ENCODE measurements at regions not wholly inside any gene's neighbourhood (a gene's known extent, or its start where the extent isn't known, plus 50 kb on each side); places are given as distances from the start of the nearest gene placed in this dataset.

- TF ChIP-seq CTCF (IDR thresholded peaks at IDR 0.05; ENCODE audit: insufficient read depth, low read depth, low read length): no peak
- H3K4me3 ChIP-seq (ENCODE audit: low read depth, low read length): no peak overlapping the region
- DNase-seq (ENCODE audit: low read depth): no peak
Measured at GRCh38 chr1:58084266-58084665, 462.3 kb downstream of the OMA1 start.

- no peak for DNase-seq (ENCODE audit: low read depth)
- H3K4me3 ChIP-seq (ENCODE audit: low read depth, low read length): no peak overlapping the region
- TF ChIP-seq CTCF (IDR thresholded peaks at IDR 0.05; ENCODE audit: insufficient read depth, low read depth, low read length): no peak
Measured at GRCh38 chr1:58082596-58082995, 463.9 kb downstream of the OMA1 start.

- H3K4me3 ChIP-seq (ENCODE audit: low read depth, low read length): no peak overlapping the region
- no peak for DNase-seq (ENCODE audit: low read depth)
- TF ChIP-seq CTCF (IDR thresholded peaks at IDR 0.05; ENCODE audit: insufficient read depth, low read depth, low read length): no peak
Measured at GRCh38 chr1:58076258-58076657, 470.3 kb downstream of the OMA1 start.

- no peak overlapping the region for H3K4me3 ChIP-seq (ENCODE audit: low read depth, low read length)
- no peak for TF ChIP-seq CTCF (IDR thresholded peaks at IDR 0.05; ENCODE audit: insufficient read depth, low read depth, low read length)
- DNase-seq (ENCODE audit: low read depth): no peak
Measured at GRCh38 chr1:58075188-58075578, 471.3 kb downstream of the OMA1 start.

- no peak for DNase-seq (ENCODE audit: low read depth)
- H3K4me3 ChIP-seq (ENCODE audit: low read depth, low read length): no peak overlapping the region
- TF ChIP-seq CTCF (IDR thresholded peaks at IDR 0.05; ENCODE audit: insufficient read depth, low read depth, low read length): no peak
Measured at GRCh38 chr1:58072450-58072849, 474.1 kb downstream of the OMA1 start.

- H3K4me3 ChIP-seq (ENCODE audit: low read depth, low read length): no peak overlapping the region
- no peak for TF ChIP-seq CTCF (IDR thresholded peaks at IDR 0.05; ENCODE audit: insufficient read depth, low read depth, low read length)
Measured at GRCh38 chr1:58067082-58067481, 479.4 kb downstream of the OMA1 start.

GRCh38 chr1:58065520-58065919 lies 481.0 kb downstream of the OMA1 start:
- no peak for TF ChIP-seq CTCF (IDR thresholded peaks at IDR 0.05; ENCODE audit: insufficient read depth, low read depth, low read length)
- H3K4me3 ChIP-seq (ENCODE audit: low read depth, low read length): no peak overlapping the region
- no peak for DNase-seq (ENCODE audit: low read depth)

More at GRCh38 chr1:58067082-58067481, 479.4 kb downstream of the OMA1 start:
- no peak for DNase-seq (ENCODE audit: low read depth)

All from fibroblast of villous mesenchyme (primary cell).